A549 (cell line): ENCODE measurements at regions not wholly inside any gene's neighbourhood (a gene's known extent, or its start where the extent isn't known, plus 50 kb on each side); places are given as distances from the start of the nearest gene placed in this dataset.

Experiments
- ATAC-seq, 2 experiments: fragments of 200-7000 bp in 1 of 2; fragments of >200 bp in 1 of 2; cut with Nextera tagmentation in 1 of 2; cut with Tn5 transposase in 1 of 2; 3 replicates each; pipeline versions ENCODE4 v1.8.0 to v1.9.1; 2018 to 2020; ENCODE audit warnings: mild to moderate bottlenecking in 1 of 2, moderate library complexity in 1 of 2
- CTCF ChIA-PET: fragments of 300-600 bp; sonication (Branson Sonifier 250); formaldehyde crosslinking; extraction: SDS; loops from one replicate; lab custom pipeline; 2021; ENCODE audit warnings: antibody characterized with exemption, inconsistent platforms; lab: Yijun Ruan, JAX
- POLR2A ChIA-PET: fragments of 350-600 bp; formaldehyde crosslinking; extraction: SDS; loops from one replicate; lab custom pipeline; 2021; ENCODE audit warnings: antibody characterized with exemption, inconsistent platforms; lab: Yijun Ruan, JAX
- DNase-seq, 2 experiments: peaks; one replicate each; pipeline versions ENCODE4 v3.0.0 to v3.0.0-alpha.2; 2011 to 2016; ENCODE audit warnings: low read depth in 1 of 2, low spot score in 1 of 2
- FAIRE-seq: peaks from 2 replicates; lab custom pipeline; 2011; peaks lifted over from hg19 to GRCh38; lab: Jason Lieb, UNC
- H3K27ac ChIP-seq, 2 experiments: fragments of >200 bp; sonication (Bioruptor Twin); formaldehyde crosslinking; 3 replicates each; pipeline ENCODE4 v1.5.1; 2016 to 2017
- H3K4me1 ChIP-seq: fragments of >200 bp; sonication (Bioruptor Twin); formaldehyde crosslinking; 3 replicates; pipeline ENCODE4 v1.6.1; 2016
- H3K4me2 ChIP-seq: fragments of >200 bp; sonication (Bioruptor Twin); formaldehyde crosslinking; 3 replicates; pipeline ENCODE4 v1.6.1; 2016
- H3K4me3 ChIP-seq: fragments of >200 bp; sonication (Bioruptor Twin); formaldehyde crosslinking; 3 replicates; pipeline ENCODE4 v1.5.1; 2016
- H3K9me3 ChIP-seq: fragments of >200 bp; sonication (Bioruptor Twin); formaldehyde crosslinking; 3 replicates; pipeline ENCODE4 v1.6.1; 2016
- ATOH8 ChIP-seq: fragments of 250-450 bp; sonication (Bioruptor Pico); IDR thresholded peaks from 2 replicates; pipeline ENCODE4 v1.5.0; 2020; ENCODE audit warnings: low read depth, mild to moderate bottlenecking, moderate library complexity
- BHLHE40 ChIP-seq: IDR thresholded peaks from 2 replicates; pipeline ENCODE4 v1.6.1; 2012; ENCODE audit warnings: low read depth, low read length, inconsistent platforms
- CEBPB ChIP-seq, 2 experiments: fragments of >200 bp in 1 of 2; sonication (Bioruptor Twin) in 1 of 2; formaldehyde crosslinking in 1 of 2; IDR thresholded peaks; 2 replicates each; pipeline ENCODE4 v1.6.1; 2012 to 2016
- CTCF ChIP-seq: fragments of >200 bp; sonication (Bioruptor Twin); formaldehyde crosslinking; IDR thresholded peaks from 3 replicates; pipeline ENCODE4 v1.5.1; 2016
- ESRRA ChIP-seq: fragments of 150-350 bp; IDR thresholded peaks from 2 replicates; pipeline ENCODE4 v1.6.1; 2014; ENCODE audit warnings: mild to moderate bottlenecking, low read length, borderline replicate concordance
- HES2 ChIP-seq: fragments of >200 bp; sonication (Bioruptor Twin); formaldehyde crosslinking; IDR thresholded peaks from 2 replicates; pipeline ENCODE4 v1.6.1; 2016
- HOXA7 ChIP-seq: fragments of 250-450 bp; sonication (Bioruptor Pico); IDR thresholded peaks from 2 replicates; pipeline ENCODE4 v1.5.0; 2020; ENCODE audit warnings: mild to moderate bottlenecking, moderate library complexity
- JUNB ChIP-seq: fragments of >200 bp; sonication (Bioruptor Twin); formaldehyde crosslinking; IDR thresholded peaks from 2 replicates; pipeline ENCODE4 v1.6.1; 2016
- MAZ ChIP-seq: fragments of 150-350 bp; IDR thresholded peaks from 2 replicates; pipeline ENCODE4 v1.6.1; 2014; ENCODE audit warnings: antibody characterized with exemption, low read depth, low read length, borderline replicate concordance
- MYC ChIP-seq: IDR thresholded peaks from 2 replicates; pipeline ENCODE4 v1.6.1; 2012; ENCODE audit warnings: mild to moderate bottlenecking, inconsistent platforms, low read length, improper control_type of control experiment, borderline replicate concordance
- NFE2L2 ChIP-seq: fragments of 150-350 bp; conservative IDR thresholded peaks from 2 replicates; pipeline ENCODE4 v1.6.1; 2014; ENCODE audit warnings: low read length
- RCOR1 ChIP-seq: fragments of 150-350 bp; IDR thresholded peaks from 2 replicates; pipeline ENCODE4 v1.6.1; 2014; ENCODE audit warnings: antibody characterized with exemption, low read length, low read depth
- REST ChIP-seq: fragments of 200-600 bp; sonication (generic); IDR thresholded peaks from 2 replicates; pipeline ENCODE4 v1.6.1; 2016; ENCODE audit warnings: antibody characterized with exemption, mild to moderate bottlenecking, moderate library complexity
- RNF2 ChIP-seq: fragments of 200-600 bp; sonication (generic); IDR thresholded peaks from 2 replicates; pipeline ENCODE4 v1.6.1; 2016; ENCODE audit warnings: low read depth, mild to moderate bottlenecking, antibody characterized with exemption, moderate library complexity, borderline replicate concordance
- SMC3 ChIP-seq: fragments of >200 bp; sonication (Bioruptor Twin); formaldehyde crosslinking; IDR thresholded peaks from 3 replicates; pipeline ENCODE4 v1.6.1; 2018; ENCODE audit warnings: inconsistent platforms
- SREBF2 ChIP-seq: fragments of 450-650 bp; IDR thresholded peaks from 2 replicates; pipeline ENCODE4 v1.6.1; 2014; ENCODE audit warnings: mild to moderate bottlenecking, moderate library complexity
- TFCP2L1 ChIP-seq: fragments of 250-450 bp; sonication (Bioruptor Pico); IDR thresholded peaks from 2 replicates; pipeline ENCODE4 v1.5.0; 2021; ENCODE audit warnings: mild to moderate bottlenecking
- TP53 ChIP-seq: fragments of 250-450 bp; sonication (Bioruptor Pico); IDR thresholded peaks from 2 replicates; pipeline ENCODE4 v1.5.0; 2021; ENCODE audit warnings: mild to moderate bottlenecking, moderate library complexity
- USF2 ChIP-seq: fragments of 450-650 bp; IDR thresholded peaks from 2 replicates; pipeline ENCODE4 v1.6.1; 2014; ENCODE audit warnings: antibody characterized with exemption
- ZFP36 ChIP-seq: fragments of 450-650 bp; IDR thresholded peaks from 2 replicates; pipeline ENCODE4 v1.6.1; 2014; ENCODE audit warnings: borderline replicate concordance; ENCODE audit not compliant: partially characterized antibody
- ZNF302 ChIP-seq: fragments of 250-450 bp; sonication (Bioruptor Pico); IDR thresholded peaks from 2 replicates; pipeline ENCODE4 v1.9.0; 2021; ENCODE audit warnings: inconsistent platforms, mild to moderate bottlenecking, moderate library complexity
- ZSCAN20 ChIP-seq: fragments of 250-450 bp; sonication (Bioruptor Pico); IDR thresholded peaks from 2 replicates; pipeline ENCODE4 v1.8.0; 2022; ENCODE audit warnings: mild to moderate bottlenecking, moderate library complexity
- WGBS: methylation state at CpG from one replicate; pipeline ENCODE4 v1.1.6; 2017; ENCODE audit errors: missing lambda C conversion rate; 5-methylcytosine and 5-hydroxymethylcytosine counted together
- TF ChIP-seq, protein P1 (sequence below): fragments of 150-350 bp; IDR thresholded peaks from 2 replicates; pipeline ENCODE4 v1.6.1; 2014; ENCODE audit warnings: low read depth, mild to moderate bottlenecking, low read length

DNA sequence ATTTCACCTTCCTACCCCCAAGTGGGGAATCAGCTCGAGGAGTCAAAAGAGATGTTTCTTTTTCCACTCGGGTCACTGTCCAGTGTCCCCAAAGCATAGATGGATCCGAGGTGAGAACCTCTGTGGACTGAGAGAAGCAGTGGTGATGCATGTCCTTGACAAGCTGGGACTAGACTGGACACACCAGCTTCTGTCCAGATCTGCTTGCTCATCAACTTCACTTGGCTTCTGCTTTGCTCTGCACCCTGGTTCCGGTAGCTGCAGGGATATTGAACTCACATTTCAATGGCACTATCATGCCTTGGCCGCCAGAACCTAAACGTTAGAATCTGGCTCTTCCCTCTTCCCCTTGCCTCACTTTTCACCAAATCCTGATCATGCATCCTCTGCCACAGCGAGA lies 50.3 kb upstream of the CXCL12 start:
- POLR2A ChIA-PET: no interaction called here
- CTCF ChIA-PET: interaction anchor here (0.6 kb wide), 1 partner anchor 74 kb away, joined by 3 read pairs; no protein-coding TSS in a partner anchor
- ATAC-seq: no peak
- DNase-seq: no peak
- no peak for FAIRE-seq
- Histone ChIP-seq H3K27ac (no peak overlapping the region), H3K4me2 (no peak overlapping the region), H3K4me1 (no peaks in the 10 kb centered on the region), H3K9me3 (no peaks in the 10 kb centered on the region; the same call in 2 of the 3 replicates), H3K4me3 (no peak overlapping the region)
- TF ChIP-seq TFCP2L1: no peak
- no peak for TF ChIP-seq ZNF302
- no peak for TF ChIP-seq SREBF2
- no peak for TF ChIP-seq TP53 (CRISPR knock-in tag)
- no peak for TF ChIP-seq CTCF
- TF ChIP-seq MYC: no peak
- WGBS: 6% methylated on average over 7 of the region's 7 CpGs

DNA sequence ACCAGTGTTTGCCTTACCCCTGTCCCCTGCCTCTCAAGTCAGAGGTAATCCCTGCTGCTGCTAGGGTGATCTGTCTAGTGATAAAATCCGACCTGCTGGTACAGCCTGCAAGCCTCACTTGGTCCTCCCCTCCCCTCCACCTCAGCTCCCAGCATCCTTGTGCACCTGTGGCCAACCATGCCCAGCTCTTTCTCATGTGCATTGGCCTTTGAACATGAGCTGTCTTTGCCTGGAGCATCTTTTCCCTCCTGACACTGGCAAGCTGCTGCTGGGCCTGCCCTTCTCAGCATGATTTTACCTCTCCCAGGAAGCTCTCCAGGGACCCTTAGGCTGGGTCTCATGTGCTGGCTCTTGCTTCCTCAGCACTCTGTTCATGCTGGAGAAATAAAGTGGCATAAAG lies 51.3 kb upstream of the CXCL12 start:
- TF ChIP-seq HOXA7 (CRISPR knock-in tag) (no peak), ZFP36 (no peak), BHLHE40 (no peak), REST (no peak), TFCP2L1 (no peak), CEBPB (IDR thresholded peaks at IDR 0.05) (no peak), ATOH8 (CRISPR knock-in tag) (no peak), NFE2L2 (no peak), MYC (no peak), RCOR1 (no peak), JUNB (no peak), ESRRA (no peak), HES2 (no peak), USF2 (no peak), SMC3 (no peak), RNF2 (no peak), ZSCAN20 (CRISPR knock-in tag) (no peak), MAZ (no peak)
- TF ChIP-seq, protein P1, sequence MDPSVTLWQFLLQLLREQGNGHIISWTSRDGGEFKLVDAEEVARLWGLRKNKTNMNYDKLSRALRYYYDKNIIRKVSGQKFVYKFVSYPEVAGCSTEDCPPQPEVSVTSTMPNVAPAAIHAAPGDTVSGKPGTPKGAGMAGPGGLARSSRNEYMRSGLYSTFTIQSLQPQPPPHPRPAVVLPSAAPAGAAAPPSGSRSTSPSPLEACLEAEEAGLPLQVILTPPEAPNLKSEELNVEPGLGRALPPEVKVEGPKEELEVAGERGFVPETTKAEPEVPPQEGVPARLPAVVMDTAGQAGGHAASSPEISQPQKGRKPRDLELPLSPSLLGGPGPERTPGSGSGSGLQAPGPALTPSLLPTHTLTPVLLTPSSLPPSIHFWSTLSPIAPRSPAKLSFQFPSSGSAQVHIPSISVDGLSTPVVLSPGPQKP: no peak
- H3K4me3 ChIP-seq: no peak overlapping the region
- no peak overlapping the region for H3K4me2 ChIP-seq
- no peaks in the 10 kb centered on the region; the same call in 2 of the 3 replicates for H3K9me3 ChIP-seq
- POLR2A ChIA-PET: no interaction called here
- H3K27ac ChIP-seq: no peak overlapping the region
- ATAC-seq: no peak
- 0% methylated on average over 1 of the region's 1 CpG for WGBS
- H3K4me1 ChIP-seq: no peaks in the 10 kb centered on the region
- CTCF ChIA-PET: no interaction called here
- no peak for FAIRE-seq
- no peak for DNase-seq
